ENCODE measurements at regions not wholly inside any gene's neighbourhood (a gene's known extent, or its start where the extent isn't known, plus 50 kb on each side); places are given as distances from the start of the nearest gene placed in this dataset.
"Not testable (repeated sequence)": the region's sequence is repeated elsewhere in the genome, so short reads cannot be mapped to it uniquely, and the experiment has no call there.

DNA sequence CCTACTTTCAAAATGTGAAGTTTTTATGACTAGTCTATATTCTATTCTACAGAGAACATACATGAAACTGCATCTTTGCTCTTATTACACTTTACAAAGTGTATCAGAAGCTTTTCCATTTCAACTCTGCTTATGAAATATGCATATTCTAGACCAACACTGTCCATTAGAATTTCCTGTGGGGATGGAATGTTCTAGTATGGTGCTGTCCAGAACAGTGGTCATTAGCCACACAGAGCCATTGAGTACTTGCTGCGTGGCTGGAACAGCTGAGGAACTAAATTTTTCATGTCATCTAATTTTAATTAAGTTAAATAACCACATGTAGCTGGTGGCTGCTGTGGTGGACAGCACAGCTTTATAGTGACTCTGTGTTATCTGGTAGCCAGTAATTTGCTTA lies 105.9 kb upstream of the PDE10A start:
- TF ChIP-seq ZFX (IDR thresholded peaks at IDR 0.05; ENCODE audit: borderline replicate concordance), result no peak
- TF ChIP-seq, protein P1, sequence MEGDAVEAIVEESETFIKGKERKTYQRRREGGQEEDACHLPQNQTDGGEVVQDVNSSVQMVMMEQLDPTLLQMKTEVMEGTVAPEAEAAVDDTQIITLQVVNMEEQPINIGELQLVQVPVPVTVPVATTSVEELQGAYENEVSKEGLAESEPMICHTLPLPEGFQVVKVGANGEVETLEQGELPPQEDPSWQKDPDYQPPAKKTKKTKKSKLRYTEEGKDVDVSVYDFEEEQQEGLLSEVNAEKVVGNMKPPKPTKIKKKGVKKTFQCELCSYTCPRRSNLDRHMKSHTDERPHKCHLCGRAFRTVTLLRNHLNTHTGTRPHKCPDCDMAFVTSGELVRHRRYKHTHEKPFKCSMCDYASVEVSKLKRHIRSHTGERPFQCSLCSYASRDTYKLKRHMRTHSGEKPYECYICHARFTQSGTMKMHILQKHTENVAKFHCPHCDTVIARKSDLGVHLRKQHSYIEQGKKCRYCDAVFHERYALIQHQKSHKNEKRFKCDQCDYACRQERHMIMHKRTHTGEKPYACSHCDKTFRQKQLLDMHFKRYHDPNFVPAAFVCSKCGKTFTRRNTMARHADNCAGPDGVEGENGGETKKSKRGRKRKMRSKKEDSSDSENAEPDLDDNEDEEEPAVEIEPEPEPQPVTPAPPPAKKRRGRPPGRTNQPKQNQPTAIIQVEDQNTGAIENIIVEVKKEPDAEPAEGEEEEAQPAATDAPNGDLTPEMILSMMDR (IDR thresholded peaks at IDR 0.05), result no peak
- no peak overlapping the region for H3K27ac ChIP-seq

GRCh38 chr6:165767228-165767627 lies 104.2 kb upstream of the PDE10A start:
- TF ChIP-seq, protein P1 (IDR thresholded peaks at IDR 0.05), result no peak
- no peak for TF ChIP-seq ZFX (IDR thresholded peaks at IDR 0.05; ENCODE audit: borderline replicate concordance)
- no peak overlapping the region for H3K27ac ChIP-seq

DNA sequence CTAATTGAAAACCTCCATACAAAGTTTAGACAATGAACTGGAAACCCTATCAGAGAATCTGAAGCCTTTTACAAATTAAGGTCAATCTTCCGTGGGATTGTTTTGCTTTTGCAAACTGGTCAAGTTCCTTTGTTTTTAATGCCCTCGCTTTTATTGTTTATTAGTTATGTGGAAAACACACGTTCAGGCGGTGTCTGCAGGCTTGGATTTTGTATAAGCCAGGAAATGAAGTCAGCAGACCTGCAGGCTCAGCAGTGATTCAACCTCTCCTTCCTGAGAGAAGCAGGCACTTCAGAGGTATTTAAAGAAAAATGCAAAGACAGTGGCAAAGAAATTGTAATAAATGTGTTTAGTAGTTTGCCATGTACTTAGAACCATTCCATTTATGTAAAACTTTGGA lies 103.4 kb upstream of the PDE10A start:
- H3K27ac ChIP-seq, result no peak overlapping the region
- TF ChIP-seq, protein P1 (IDR thresholded peaks at IDR 0.05), result no peak
- no peak for TF ChIP-seq ZFX (IDR thresholded peaks at IDR 0.05; ENCODE audit: borderline replicate concordance)

DNA sequence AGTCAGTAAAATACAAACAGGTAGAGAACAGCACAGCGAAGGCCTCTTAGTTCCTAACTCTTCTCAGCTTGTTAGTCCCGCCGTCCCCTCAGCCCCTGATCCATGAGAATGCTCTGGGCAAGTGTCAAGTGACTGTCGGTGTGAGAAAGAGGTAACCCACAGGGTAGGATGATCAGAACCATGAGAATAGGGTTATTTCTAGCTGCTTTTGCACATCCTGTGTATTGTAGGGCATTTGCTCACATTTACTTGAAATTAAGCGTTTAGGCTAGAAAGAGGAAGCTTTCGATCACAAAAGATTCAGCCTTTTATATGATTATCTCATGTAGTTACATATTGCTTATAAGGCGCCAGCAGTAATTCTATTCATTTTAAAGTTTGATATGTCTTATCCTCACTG lies 103.0 kb upstream of the PDE10A start:
- TF ChIP-seq ZFX (IDR thresholded peaks at IDR 0.05; ENCODE audit: borderline replicate concordance), result no peak
- TF ChIP-seq, protein P1 (IDR thresholded peaks at IDR 0.05), result no peak
- H3K27ac ChIP-seq, result no peak overlapping the region

DNA sequence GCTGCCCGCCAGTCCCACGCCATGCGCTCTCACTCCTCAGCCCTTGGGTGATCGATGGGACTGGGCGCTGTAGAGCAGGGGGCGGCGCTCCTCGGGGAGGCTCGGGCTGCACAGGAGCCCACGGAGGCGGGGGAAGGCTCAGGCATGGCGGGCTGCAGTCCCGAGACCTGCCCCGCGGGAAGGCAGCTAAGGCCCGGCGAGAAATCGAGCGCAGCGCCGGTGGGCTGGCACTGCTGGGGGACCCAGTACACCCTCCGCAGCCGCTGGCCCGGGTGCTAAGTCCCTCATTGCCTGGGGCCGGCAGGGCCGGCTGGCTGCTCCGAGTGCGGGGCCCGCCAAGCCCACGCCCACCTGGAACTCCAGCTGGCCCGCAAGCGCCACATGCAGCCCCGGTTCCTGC lies 102.2 kb upstream of the PDE10A start:
- H3K27ac ChIP-seq, result not testable (repeated sequence)

DNA sequence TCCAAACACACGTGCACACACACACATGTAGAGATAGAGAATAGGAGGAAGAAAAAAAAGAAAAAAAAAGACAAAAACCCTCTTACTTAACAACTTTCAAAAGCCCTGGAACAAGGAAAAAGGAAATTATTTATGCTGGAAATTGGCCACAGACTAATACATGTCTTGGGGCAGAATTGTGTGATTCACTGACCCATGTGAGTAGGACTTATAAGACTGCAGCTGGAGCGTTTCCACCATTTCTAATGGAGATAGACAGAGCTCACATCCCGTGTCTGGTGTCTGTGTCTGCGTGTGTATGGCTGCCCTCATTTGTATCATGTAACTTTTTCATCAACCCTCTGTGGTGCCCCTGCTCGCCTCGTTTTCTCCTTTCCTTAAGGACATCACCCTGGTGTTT lies 99.8 kb upstream of the PDE10A start:
- TF ChIP-seq, protein P1 (IDR thresholded peaks at IDR 0.05), result no peak
- no peak for TF ChIP-seq ZFX (IDR thresholded peaks at IDR 0.05; ENCODE audit: borderline replicate concordance)
- H3K27ac ChIP-seq, result no peak overlapping the region

- no peak for TF ChIP-seq ZFX (IDR thresholded peaks at IDR 0.05; ENCODE audit: borderline replicate concordance)
- TF ChIP-seq, protein P1 (IDR thresholded peaks at IDR 0.05), result no peak
- H3K27ac ChIP-seq, result no peak overlapping the region
Measured at GRCh38 chr6:165762125-165762524, 99.1 kb upstream of the PDE10A start.

DNA sequence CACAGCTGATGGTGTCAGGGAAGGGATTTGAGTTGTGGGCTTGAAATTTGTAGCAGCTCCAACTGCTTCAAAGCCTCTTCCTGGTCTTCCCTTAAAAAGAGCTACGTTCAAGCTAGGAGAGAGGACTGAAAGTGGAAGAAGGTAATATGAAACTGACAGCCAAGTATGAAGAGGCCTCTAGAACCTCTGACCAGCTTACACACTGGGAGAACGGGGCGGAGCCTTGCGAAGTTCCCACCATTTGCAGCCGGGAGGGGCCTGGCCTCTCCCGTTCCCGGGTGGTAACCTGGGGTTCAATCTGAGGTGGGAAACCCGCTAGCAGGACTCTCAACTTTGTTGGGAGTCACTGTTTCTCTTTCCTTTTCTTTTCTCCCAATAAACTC lies 97.8 kb upstream of the PDE10A start:
- TF ChIP-seq, protein P1 (IDR thresholded peaks at IDR 0.05), result no peak
- no peak for TF ChIP-seq ZFX (IDR thresholded peaks at IDR 0.05; ENCODE audit: borderline replicate concordance)
- H3K27ac ChIP-seq, result no peak overlapping the region
